ENCODE measurements at regions not wholly inside any gene's neighbourhood (a gene's known extent, or its start where the extent isn't known, plus 50 kb on each side); places are given as distances from the start of the nearest gene placed in this dataset.

- ATAC-seq: peak; percentile 51
- TF ChIP-seq ZNF8 (CRISPR knock-in tag; IDR thresholded peaks at IDR 0.05): no peak
- no peak for TF ChIP-seq PATZ1 (CRISPR knock-in tag; IDR thresholded peaks at IDR 0.05; ENCODE audit: borderline replicate concordance)
- TF ChIP-seq, protein P1, sequence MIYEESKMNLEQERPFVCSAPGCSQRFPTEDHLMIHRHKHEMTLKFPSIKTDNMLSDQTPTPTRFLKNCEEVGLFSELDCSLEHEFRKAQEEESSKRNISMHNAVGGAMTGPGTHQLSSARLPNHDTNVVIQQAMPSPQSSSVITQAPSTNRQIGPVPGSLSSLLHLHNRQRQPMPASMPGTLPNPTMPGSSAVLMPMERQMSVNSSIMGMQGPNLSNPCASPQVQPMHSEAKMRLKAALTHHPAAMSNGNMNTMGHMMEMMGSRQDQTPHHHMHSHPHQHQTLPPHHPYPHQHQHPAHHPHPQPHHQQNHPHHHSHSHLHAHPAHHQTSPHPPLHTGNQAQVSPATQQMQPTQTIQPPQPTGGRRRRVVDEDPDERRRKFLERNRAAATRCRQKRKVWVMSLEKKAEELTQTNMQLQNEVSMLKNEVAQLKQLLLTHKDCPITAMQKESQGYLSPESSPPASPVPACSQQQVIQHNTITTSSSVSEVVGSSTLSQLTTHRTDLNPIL (CRISPR knock-in tag; IDR thresholded peaks at IDR 0.05; ENCODE audit: low read depth): no peak
- no peak for TF ChIP-seq SNAI2 (CRISPR knock-in tag; IDR thresholded peaks at IDR 0.05)
- TF ChIP-seq ESRRG (CRISPR knock-in tag; IDR thresholded peaks at IDR 0.05): no peak
- no peak for TF ChIP-seq RARB (CRISPR knock-in tag; IDR thresholded peaks at IDR 0.05)
- TF ChIP-seq ZFP30 (CRISPR knock-in tag; IDR thresholded peaks at IDR 0.05): no peak
- no peak for TF ChIP-seq ISL1 (CRISPR knock-in tag; IDR thresholded peaks at IDR 0.05)
- TF ChIP-seq TCF4 (CRISPR knock-in tag; IDR thresholded peaks at IDR 0.05; ENCODE audit: borderline replicate concordance): no peak
- TF ChIP-seq CSDC2 (CRISPR knock-in tag; IDR thresholded peaks at IDR 0.05): no peak
- no peak for TF ChIP-seq ZNF565 (CRISPR knock-in tag; conservative IDR thresholded peaks at IDR 0.05; ENCODE audit: low read depth)
- no peak for TF ChIP-seq GLIS3 (CRISPR knock-in tag; IDR thresholded peaks at IDR 0.05)
- no peak for TF ChIP-seq OSR1 (CRISPR knock-in tag; IDR thresholded peaks at IDR 0.05)
- no peak for TF ChIP-seq PPARA (CRISPR knock-in tag; IDR thresholded peaks at IDR 0.05; ENCODE audit: borderline replicate concordance)
- no peak for TF ChIP-seq ZFP3 (CRISPR knock-in tag; IDR thresholded peaks at IDR 0.05)
- no peak for TF ChIP-seq TOX (CRISPR knock-in tag; IDR thresholded peaks at IDR 0.05; ENCODE audit: borderline replicate concordance)
- no peak for TF ChIP-seq CSRNP3 (CRISPR knock-in tag; IDR thresholded peaks at IDR 0.05)
- TF ChIP-seq BACH2 (CRISPR knock-in tag; IDR thresholded peaks at IDR 0.05; ENCODE audit: borderline replicate concordance): no peak
- no peak for TF ChIP-seq ZNF70 (CRISPR knock-in tag; IDR thresholded peaks at IDR 0.05)
Measured at GRCh38 chr13:73702419-73703071, 431.7 kb downstream of the KLF12 start.

GRCh38 chr13:73701160-73701559 is 433.0 kb downstream of the KLF12 start:
- ATAC-seq: no peak

More at GRCh38 chr13:73701160-73701559, 433.0 kb downstream of the KLF12 start:
- TF ChIP-seq ZNF565 (CRISPR knock-in tag; conservative IDR thresholded peaks at IDR 0.05; ENCODE audit: low read depth) (no peak), PATZ1 (CRISPR knock-in tag; IDR thresholded peaks at IDR 0.05; ENCODE audit: borderline replicate concordance) (no peak), BACH2 (CRISPR knock-in tag; IDR thresholded peaks at IDR 0.05; ENCODE audit: borderline replicate concordance) (no peak), ZNF8 (CRISPR knock-in tag; IDR thresholded peaks at IDR 0.05) (no peak), RARB (CRISPR knock-in tag; IDR thresholded peaks at IDR 0.05) (no peak), ARNTL (CRISPR knock-in tag; IDR thresholded peaks at IDR 0.05; ENCODE audit: borderline replicate concordance, low read depth) (no peak), ISL1 (CRISPR knock-in tag; IDR thresholded peaks at IDR 0.05) (no peak), ZFP30 (CRISPR knock-in tag; IDR thresholded peaks at IDR 0.05) (no peak), GLIS3 (CRISPR knock-in tag; IDR thresholded peaks at IDR 0.05) (no peak), OSR1 (CRISPR knock-in tag; IDR thresholded peaks at IDR 0.05) (no peak), ZFP3 (CRISPR knock-in tag; IDR thresholded peaks at IDR 0.05) (no peak), ZNF70 (CRISPR knock-in tag; IDR thresholded peaks at IDR 0.05) (no peak), ZC3H10 (CRISPR knock-in tag; IDR thresholded peaks at IDR 0.05) (no peak), TSHZ2 (CRISPR knock-in tag; IDR thresholded peaks at IDR 0.05) (no peak), CSDC2 (CRISPR knock-in tag; IDR thresholded peaks at IDR 0.05) (no peak), PPARA (CRISPR knock-in tag; IDR thresholded peaks at IDR 0.05; ENCODE audit: borderline replicate concordance) (no peak)
- TF ChIP-seq, protein P2, sequence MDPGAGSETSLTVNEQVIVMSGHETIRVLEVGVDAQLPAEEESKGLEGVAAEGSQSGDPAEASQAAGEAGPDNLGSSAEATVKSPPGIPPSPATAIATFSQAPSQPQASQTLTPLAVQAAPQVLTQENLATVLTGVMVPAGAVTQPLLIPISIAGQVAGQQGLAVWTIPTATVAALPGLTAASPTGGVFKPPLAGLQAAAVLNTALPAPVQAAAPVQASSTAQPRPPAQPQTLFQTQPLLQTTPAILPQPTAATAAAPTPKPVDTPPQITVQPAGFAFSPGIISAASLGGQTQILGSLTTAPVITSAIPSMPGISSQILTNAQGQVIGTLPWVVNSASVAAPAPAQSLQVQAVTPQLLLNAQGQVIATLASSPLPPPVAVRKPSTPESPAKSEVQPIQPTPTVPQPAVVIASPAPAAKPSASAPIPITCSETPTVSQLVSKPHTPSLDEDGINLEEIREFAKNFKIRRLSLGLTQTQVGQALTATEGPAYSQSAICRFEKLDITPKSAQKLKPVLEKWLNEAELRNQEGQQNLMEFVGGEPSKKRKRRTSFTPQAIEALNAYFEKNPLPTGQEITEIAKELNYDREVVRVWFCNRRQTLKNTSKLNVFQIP (CRISPR knock-in tag; IDR thresholded peaks at IDR 0.05; ENCODE audit: borderline replicate concordance, low read depth): no peak
- TF ChIP-seq, protein P1 (CRISPR knock-in tag; IDR thresholded peaks at IDR 0.05; ENCODE audit: low read depth): no peak
